Hepatocyte (in vitro differentiated cells): ENCODE measurements at regions not wholly inside any gene's neighbourhood (a gene's known extent, or its start where the extent isn't known, plus 50 kb on each side); places are given as distances from the start of the nearest gene placed in this dataset.
A peak's percentile ranks its signal among the peaks of the same experiment; 100 is the strongest.

Source experiments
- DNase-seq: peaks from one replicate; pipeline ENCODE4 v3.0.0-alpha.2; 2016; ENCODE audit warnings: low spot score
- H2AFZ ChIP-seq: fragments of 200-600 bp; sonication (generic); 2 replicates; pipeline ENCODE4 v1.6.0; 2016; ENCODE audit warnings: antibody characterized with exemption, mild to moderate bottlenecking
- H3K27ac ChIP-seq: fragments of 200-600 bp; sonication (generic); 2 replicates; pipeline ENCODE4 v1.5.1; 2016; ENCODE audit warnings: mild to moderate bottlenecking
- H3K27me3 ChIP-seq: fragments of 200-600 bp; sonication (generic); 2 replicates; pipeline ENCODE4 v1.6.1; 2016
- H3K36me3 ChIP-seq: fragments of 200-600 bp; sonication (generic); replicated peaks from 2 replicates; pipeline ENCODE4 v1.5.1; 2016; ENCODE audit warnings: low read depth; ENCODE audit not compliant: insufficient read depth
- H3K4me1 ChIP-seq: fragments of 200-600 bp; sonication (generic); 2 replicates; pipeline ENCODE4 v1.5.1; 2016; ENCODE audit warnings: mild to moderate bottlenecking, moderate library complexity; ENCODE audit not compliant: insufficient read depth
- H3K4me2 ChIP-seq: fragments of 200-600 bp; sonication (generic); 2 replicates; pipeline ENCODE4 v1.6.0; 2016
- H3K4me3 ChIP-seq: fragments of 200-600 bp; sonication (generic); 2 replicates; pipeline ENCODE4 v1.5.1; 2016; ENCODE audit warnings: mild to moderate bottlenecking
- H3K79me2 ChIP-seq: fragments of 200-600 bp; sonication (generic); 2 replicates; pipeline ENCODE4 v1.6.0; 2017; ENCODE audit warnings: mild to moderate bottlenecking
- H3K9me2 ChIP-seq: fragments of 200-600 bp; sonication (generic); replicated peaks from 2 replicates; pipeline ENCODE4 v1.6.0; 2017; ENCODE audit warnings: mild to moderate bottlenecking; ENCODE audit not compliant: insufficient read depth
- H3K9me3 ChIP-seq: fragments of 200-600 bp; sonication (generic); 2 replicates; pipeline ENCODE4 v1.5.1; 2016; ENCODE audit warnings: low read depth, mild to moderate bottlenecking
- H4K20me1 ChIP-seq: fragments of 200-600 bp; sonication (generic); 2 replicates; pipeline ENCODE4 v1.6.0; 2016; ENCODE audit warnings: mild to moderate bottlenecking; ENCODE audit not compliant: insufficient read depth, poor library complexity, severe bottlenecking
- EZH2 ChIP-seq: fragments of 200-600 bp; sonication (generic); IDR thresholded peaks from 2 replicates; pipeline ENCODE4 v1.6.1; 2016; ENCODE audit warnings: antibody characterized with exemption, mild to moderate bottlenecking, borderline replicate concordance
- EZH2phosphoT487 ChIP-seq: fragments of 200-600 bp; sonication (generic); IDR thresholded peaks from one replicate; pipeline ENCODE4 v1.6.1; 2018; ENCODE audit warnings: antibody characterized with exemption, mild to moderate bottlenecking, low read depth, moderate library complexity; ENCODE audit not compliant: unreplicated experiment, severe bottlenecking
- WGBS: methylation state at CpG from one replicate; pipeline ENCODE4 v1.1.6; 2016; ENCODE audit warnings: low lambda C conversion rate; ENCODE audit errors: missing lambda C conversion rate; 5-methylcytosine and 5-hydroxymethylcytosine counted together
- TF ChIP-seq, protein P1 (sequence below): fragments of 200-600 bp; sonication (generic); IDR thresholded peaks from 2 replicates; pipeline ENCODE4 v1.5.1; 2016; ENCODE audit warnings: antibody characterized with exemption, mild to moderate bottlenecking; ENCODE audit not compliant: poor library complexity

DNA sequence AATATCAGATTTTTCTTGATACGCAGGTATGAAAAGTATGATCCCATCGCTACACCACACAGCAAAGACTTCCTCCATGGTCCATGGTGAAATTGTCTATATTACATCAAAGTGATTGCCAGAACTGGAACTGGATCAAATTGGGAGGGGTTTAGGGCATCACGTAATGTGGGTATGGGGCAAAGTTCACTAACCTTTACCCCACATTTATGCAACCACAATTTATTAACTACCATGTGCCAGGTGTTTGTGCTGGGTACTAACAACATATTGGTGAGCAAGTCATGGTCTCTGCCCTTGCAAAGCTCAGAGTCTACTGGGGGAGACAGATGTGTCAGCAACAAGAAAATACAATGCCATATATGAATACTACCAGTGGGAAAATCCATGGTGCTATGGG, 258.9 kb downstream of the SUDS3 start:
- TF ChIP-seq EZH2: no peak
- TF ChIP-seq, protein P1, sequence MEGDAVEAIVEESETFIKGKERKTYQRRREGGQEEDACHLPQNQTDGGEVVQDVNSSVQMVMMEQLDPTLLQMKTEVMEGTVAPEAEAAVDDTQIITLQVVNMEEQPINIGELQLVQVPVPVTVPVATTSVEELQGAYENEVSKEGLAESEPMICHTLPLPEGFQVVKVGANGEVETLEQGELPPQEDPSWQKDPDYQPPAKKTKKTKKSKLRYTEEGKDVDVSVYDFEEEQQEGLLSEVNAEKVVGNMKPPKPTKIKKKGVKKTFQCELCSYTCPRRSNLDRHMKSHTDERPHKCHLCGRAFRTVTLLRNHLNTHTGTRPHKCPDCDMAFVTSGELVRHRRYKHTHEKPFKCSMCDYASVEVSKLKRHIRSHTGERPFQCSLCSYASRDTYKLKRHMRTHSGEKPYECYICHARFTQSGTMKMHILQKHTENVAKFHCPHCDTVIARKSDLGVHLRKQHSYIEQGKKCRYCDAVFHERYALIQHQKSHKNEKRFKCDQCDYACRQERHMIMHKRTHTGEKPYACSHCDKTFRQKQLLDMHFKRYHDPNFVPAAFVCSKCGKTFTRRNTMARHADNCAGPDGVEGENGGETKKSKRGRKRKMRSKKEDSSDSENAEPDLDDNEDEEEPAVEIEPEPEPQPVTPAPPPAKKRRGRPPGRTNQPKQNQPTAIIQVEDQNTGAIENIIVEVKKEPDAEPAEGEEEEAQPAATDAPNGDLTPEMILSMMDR: no peak
- no peak for TF ChIP-seq EZH2phosphoT487
- no peak for DNase-seq
- Histone ChIP-seq H3K9me2 (no peaks in the 10 kb centered on the region), H3K27me3 (no peaks in the 10 kb centered on the region), H3K4me3 (no peak overlapping the region), H3K79me2 (no peaks in the 10 kb centered on the region), H3K4me1 (no peaks in the 10 kb centered on the region), H3K36me3 (no peaks in the 10 kb centered on the region), H3K4me2 (no peak overlapping the region), H2AFZ (no peak overlapping the region), H4K20me1 (no peaks in the 10 kb centered on the region), H3K9me3 (no peaks in the 10 kb centered on the region), H3K27ac (no peak overlapping the region)
- 75% methylated on average over 3 of the region's 3 CpGs for WGBS

DNA sequence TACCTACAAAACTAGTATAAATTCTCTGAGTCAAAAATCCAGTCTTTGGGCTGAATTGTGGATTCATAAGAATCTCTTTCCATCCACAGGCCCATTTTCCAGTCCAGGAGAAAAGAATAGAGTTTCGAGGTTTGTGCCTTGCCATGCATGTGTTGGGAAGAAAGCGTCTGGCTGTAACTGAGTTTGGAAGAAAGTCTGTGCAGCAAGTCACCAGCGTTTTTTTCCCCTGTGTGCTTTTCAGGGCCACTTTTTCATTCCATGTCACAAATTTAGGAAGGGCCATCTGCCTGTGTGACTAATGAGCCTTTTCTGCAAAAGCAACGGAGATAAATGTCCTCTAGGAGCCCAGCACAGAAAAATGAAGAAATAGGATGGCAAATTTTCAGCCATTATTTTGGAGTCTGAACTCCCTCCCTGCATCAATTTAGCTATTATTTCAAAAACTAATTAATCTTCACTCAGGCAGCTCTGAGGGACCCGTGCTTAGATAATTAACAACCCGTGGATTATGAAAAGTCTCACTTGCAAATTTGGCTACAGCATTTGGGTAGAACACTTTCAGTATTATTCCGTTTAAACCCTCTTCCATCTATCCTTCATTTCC, 261.5 kb downstream of the SUDS3 start:
- H3K27ac ChIP-seq: no peak overlapping the region
- H4K20me1 ChIP-seq: no peaks in the 10 kb centered on the region
- TF ChIP-seq, protein P1: no peak
- no peaks in the 10 kb centered on the region for H3K9me2 ChIP-seq
- H3K36me3 ChIP-seq: no peaks in the 10 kb centered on the region
- no peak overlapping the region for H3K4me3 ChIP-seq
- no peaks in the 10 kb centered on the region for H3K79me2 ChIP-seq
- H3K27me3 ChIP-seq: no peaks in the 10 kb centered on the region
- H3K4me1 ChIP-seq: no peaks in the 10 kb centered on the region
- no peak overlapping the region for H3K4me2 ChIP-seq
- WGBS: 73% methylated on average over 7 of the region's 7 CpGs
- H2AFZ ChIP-seq: no peak overlapping the region
- no peak for DNase-seq
- H3K9me3 ChIP-seq: no peaks in the 10 kb centered on the region

GRCh38 chr12:118641249-118641648, 264.9 kb downstream of the SUDS3 start:
- Histone ChIP-seq H3K79me2 (no peaks in the 10 kb centered on the region), H3K9me3 (no peaks in the 10 kb centered on the region), H3K27me3 (no peaks in the 10 kb centered on the region), H2AFZ (no peak overlapping the region), H4K20me1 (no peaks in the 10 kb centered on the region), H3K4me1 (no peaks in the 10 kb centered on the region), H3K4me2 (no peak overlapping the region), H3K36me3 (no peaks in the 10 kb centered on the region), H3K9me2 (no peaks in the 10 kb centered on the region), H3K27ac (no peak overlapping the region), H3K4me3 (no peak overlapping the region)
- no peak for DNase-seq
- TF ChIP-seq EZH2: no peak
- TF ChIP-seq, protein P1: no peak
- no peak for TF ChIP-seq EZH2phosphoT487
- WGBS: 79% methylated on average over 3 of the region's 3 CpGs

- no peaks in the 10 kb centered on the region for H3K36me3 ChIP-seq
- DNase-seq: peak; percentile 54
- no peak overlapping the region for H3K4me3 ChIP-seq
- H4K20me1 ChIP-seq: no peaks in the 10 kb centered on the region
- H3K4me2 ChIP-seq: no peak overlapping the region
- 24% methylated on average over 3 of the region's 3 CpGs for WGBS
- no peaks in the 10 kb centered on the region for H3K79me2 ChIP-seq
- H3K27me3 ChIP-seq: no peaks in the 10 kb centered on the region
- H3K4me1 ChIP-seq: no peaks in the 10 kb centered on the region
- no peaks in the 10 kb centered on the region for H3K9me3 ChIP-seq
- H3K27ac ChIP-seq: no peak overlapping the region
- no peak for TF ChIP-seq EZH2phosphoT487
- no peak for TF ChIP-seq EZH2
- TF ChIP-seq, protein P1: no peak
- no peaks in the 10 kb centered on the region for H3K9me2 ChIP-seq
- no peak overlapping the region for H2AFZ ChIP-seq
Measured at GRCh38 chr12:118645219-118645618, 268.9 kb downstream of the SUDS3 start.
